CD14-positive monocyte (primary cell): ENCODE measurements at regions not wholly inside any gene's neighbourhood (a gene's known extent, or its start where the extent isn't known, plus 50 kb on each side); places are given as distances from the start of the nearest gene placed in this dataset.

Experiments
- DNase-seq, 3 donors: peaks; one replicate each; pipeline ENCODE4 v3.0.0-alpha.2; 2011 to 2022
- H2AFZ ChIP-seq: 2 replicates; pipeline ENCODE4 v1.6.0; 2012; ENCODE audit warnings: mild to moderate bottlenecking, low read depth, low read length, inconsistent platforms; ENCODE audit not compliant: insufficient read depth, poor library complexity, severe bottlenecking
- H3K27ac ChIP-seq, 2 donors: 1 replicate in 1 of 2; 2 replicates in 1 of 2; pipeline ENCODE4 v1.5.1; 2012 to 2013; ENCODE audit warnings: low read length in 2 of 2, control low read depth in 1 of 2, inconsistent platforms in 1 of 2, low read depth in 1 of 2, mild to moderate bottlenecking in 1 of 2
- H3K27me3 ChIP-seq, 2 donors: one replicate each; pipeline versions ENCODE4 v1.6.0 to v1.6.1; 2011 to 2013; ENCODE audit warnings: low read length in 2 of 2; ENCODE audit not compliant: control insufficient read depth in 2 of 2, insufficient read depth in 2 of 2
- H3K36me3 ChIP-seq, 2 donors: replicated peaks in 1 of 2; 1 replicate in 1 of 2; 2 replicates in 1 of 2; pipeline versions ENCODE4 v1.5.1 to v1.6.1; 2012 to 2013; ENCODE audit warnings: low read length in 2 of 2, control low read depth in 1 of 2, inconsistent platforms in 1 of 2, mild to moderate bottlenecking in 1 of 2; ENCODE audit not compliant: insufficient read depth in 2 of 2, control insufficient read depth in 1 of 2
- H3K4me1 ChIP-seq, 2 donors: 1 replicate in 1 of 2; 2 replicates in 1 of 2; pipeline versions ENCODE4 v1.5.1 to v1.6.1; 2012 to 2013; ENCODE audit warnings: low read length in 2 of 2, control low read depth in 1 of 2, inconsistent platforms in 1 of 2, mild to moderate bottlenecking in 1 of 2, moderate library complexity in 1 of 2; ENCODE audit not compliant: insufficient read depth in 2 of 2, control insufficient read depth in 1 of 2
- H3K4me2 ChIP-seq: replicated peaks from 2 replicates; pipeline ENCODE3; 2012; ENCODE audit warnings: low read length, moderate library complexity, mild to moderate bottlenecking; ENCODE audit not compliant: poor library complexity, severe bottlenecking; ENCODE audit errors: extremely low read depth
- H3K4me3 ChIP-seq, 3 experiments: fragments of 200-600 bp in 1 of 3; sonication (generic) in 1 of 3; replicated peaks in 1 of 3; 1 replicate in 2 of 3; 2 replicates in 1 of 3; pipeline ENCODE4 v1.5.1; 2011 to 2013; ENCODE audit warnings: low read length in 3 of 3, mild to moderate bottlenecking in 3 of 3, control low read depth in 2 of 3, low read depth in 2 of 3, inconsistent platforms in 1 of 3, moderate library complexity in 1 of 3
- H3K79me2 ChIP-seq: 2 replicates; pipeline ENCODE4 v1.6.0; 2012; ENCODE audit warnings: mild to moderate bottlenecking, control low read depth, inconsistent platforms, low read length, moderate library complexity; ENCODE audit not compliant: insufficient read depth
- H3K9ac ChIP-seq: 2 replicates; pipeline ENCODE4 v1.6.0; 2017; ENCODE audit warnings: low read length, mild to moderate bottlenecking; ENCODE audit not compliant: insufficient read depth, poor library complexity, severe bottlenecking
- H3K9me3 ChIP-seq, 2 donors: replicated peaks in 1 of 2; 1 replicate in 1 of 2; 2 replicates in 1 of 2; pipeline versions ENCODE4 v1.5.1 to v1.6.1; 2012 to 2013; ENCODE audit warnings: low read length in 2 of 2, control low read depth in 1 of 2; ENCODE audit not compliant: control insufficient read depth in 1 of 2, insufficient read depth in 1 of 2
- H4K20me1 ChIP-seq: 2 replicates; pipeline ENCODE4 v1.6.0; 2012; ENCODE audit warnings: mild to moderate bottlenecking, low read length, control low read depth, moderate library complexity; ENCODE audit not compliant: insufficient read depth
- H3K27ac Mint-ChIP-seq, 7 donors: one replicate each; pipeline ENCODE4 v1.8.0; 2020; ENCODE audit warnings: mild to moderate bottlenecking in 7 of 7, mixed read lengths in 7 of 7, moderate library complexity in 6 of 7, inconsistent platforms in 2 of 7
- H3K27me3 Mint-ChIP-seq, 3 donors: one replicate each; pipeline ENCODE4 v1.8.0; 2021 to 2022; ENCODE audit warnings: low read depth in 3 of 3, mild to moderate bottlenecking in 3 of 3, mixed read lengths in 3 of 3, moderate library complexity in 3 of 3, inconsistent platforms in 1 of 3
- H3K36me3 Mint-ChIP-seq, 2 donors: one replicate each; pipeline ENCODE4 v1.8.0; 2020; ENCODE audit warnings: mixed read lengths in 2 of 2, inconsistent platforms in 1 of 2, mild to moderate bottlenecking in 1 of 2
- H3K4me1 Mint-ChIP-seq: one replicate; pipeline ENCODE4 v1.8.0; 2020; ENCODE audit warnings: mild to moderate bottlenecking, mixed read lengths
- H3K4me3 Mint-ChIP-seq, 2 donors: one replicate each; pipeline ENCODE4 v1.8.0; 2020; ENCODE audit warnings: mild to moderate bottlenecking in 2 of 2, mixed read lengths in 2 of 2, moderate library complexity in 1 of 2
- H3K9me3 Mint-ChIP-seq, 7 donors: one replicate each; pipeline ENCODE4 v1.8.0; 2020 to 2022; ENCODE audit warnings: mixed read lengths in 7 of 7, mild to moderate bottlenecking in 6 of 7, moderate library complexity in 6 of 7, inconsistent platforms in 2 of 7
- CTCF ChIP-seq: fragments of 200-600 bp; IDR thresholded peaks from one replicate; pipeline ENCODE4 v1.8.0; 2022; ENCODE audit warnings: antibody characterized with exemption, mild to moderate bottlenecking
- WGBS: methylation state at CpG from one replicate; pipeline ENCODE4 v1.1.5; 2013; ENCODE audit warnings: missing lambda C conversion rate; ENCODE audit not compliant: insufficient coverage; 5-methylcytosine and 5-hydroxymethylcytosine counted together
- intact Hi-C, 2 donors: fragments of 100-400 bp; cut with micrococcal nuclease; formaldehyde crosslinking; loops; one replicate each; pipeline versions ENCODE4 v1.15.0 to v1.15.1; 2023

- Histone ChIP-seq H3K27ac (no peak overlapping the region), H3K4me1 (no peaks in the 10 kb centered on the region), H3K36me3 (no peaks in the 10 kb centered on the region), H4K20me1 (no peaks in the 10 kb centered on the region), H3K9ac (no peak overlapping the region), H3K4me3 (peak overlapping the region in 1 of 3 experiments; percentile 30), H3K79me2 (no peaks in the 10 kb centered on the region), H3K27me3 (peaks cover 22 to 26% of the 10 kb centered on the region in 2 donors), H2AFZ (peak overlapping the region; percentile 21), H3K4me2 (peak overlapping the region; percentile 44), H3K9me3 (peaks cover 8 to 9% of the 10 kb centered on the region in 2 donors)
- Mint-ChIP-seq H3K4me1 (peaks cover 5% of the 10 kb centered on the region), H3K9me3 (peaks cover 2 to 15% (median 10%) of the 10 kb centered on the region in 7 donors), H3K27ac (no peak overlapping the region), H3K4me3 (peak overlapping the region; percentile 56 to 63), H3K27me3 (peaks cover 19 to 39% (median 31%) of the 10 kb centered on the region in 3 donors), H3K36me3 (peaks cover 0 to 2% of the 10 kb centered on the region in 2 donors)
- peak in 1 of 3 donors; percentile 2 for DNase-seq
- 19% methylated on average over 13 of the region's 20 CpGs for WGBS
- no peak for TF ChIP-seq CTCF
- intact Hi-C loops = no loop called here
Measured at GRCh38 chr4:57194068-57194611, 84.0 kb upstream of the IGFBP7 start.

- Mint-ChIP-seq H3K36me3 (peaks cover 0 to 2% of the 10 kb centered on the region in 2 donors), H3K4me1 (peaks cover 5% of the 10 kb centered on the region), H3K9me3 (peaks cover 2 to 13% (median 9%) of the 10 kb centered on the region in 7 donors), H3K27me3 (peaks cover 19 to 39% (median 31%) of the 10 kb centered on the region in 3 donors), H3K27ac (no peak overlapping the region), H3K4me3 (no peak overlapping the region)
- Histone ChIP-seq H3K36me3 (no peaks in the 10 kb centered on the region), H3K9me3 (peaks cover 8 to 9% of the 10 kb centered on the region in 2 donors), H2AFZ (no peak overlapping the region), H4K20me1 (no peaks in the 10 kb centered on the region), H3K4me3 (no peak overlapping the region), H3K9ac (no peak overlapping the region), H3K4me2 (no peak overlapping the region), H3K27me3 (peaks cover 22 to 26% of the 10 kb centered on the region in 2 donors), H3K4me1 (no peaks in the 10 kb centered on the region), H3K79me2 (no peaks in the 10 kb centered on the region), H3K27ac (no peak overlapping the region)
- intact Hi-C loops = no loop called here
- 86% methylated on average over 1 of the region's 3 CpGs for WGBS
- TF ChIP-seq CTCF = no peak
- DNase-seq = no peak
Measured at GRCh38 chr4:57193209-57193810, 83.1 kb upstream of the IGFBP7 start.
